ENCODE measurements at regions not wholly inside any gene's neighbourhood (a gene's known extent, or its start where the extent isn't known, plus 50 kb on each side); places are given as distances from the start of the nearest gene placed in this dataset.

DNA sequence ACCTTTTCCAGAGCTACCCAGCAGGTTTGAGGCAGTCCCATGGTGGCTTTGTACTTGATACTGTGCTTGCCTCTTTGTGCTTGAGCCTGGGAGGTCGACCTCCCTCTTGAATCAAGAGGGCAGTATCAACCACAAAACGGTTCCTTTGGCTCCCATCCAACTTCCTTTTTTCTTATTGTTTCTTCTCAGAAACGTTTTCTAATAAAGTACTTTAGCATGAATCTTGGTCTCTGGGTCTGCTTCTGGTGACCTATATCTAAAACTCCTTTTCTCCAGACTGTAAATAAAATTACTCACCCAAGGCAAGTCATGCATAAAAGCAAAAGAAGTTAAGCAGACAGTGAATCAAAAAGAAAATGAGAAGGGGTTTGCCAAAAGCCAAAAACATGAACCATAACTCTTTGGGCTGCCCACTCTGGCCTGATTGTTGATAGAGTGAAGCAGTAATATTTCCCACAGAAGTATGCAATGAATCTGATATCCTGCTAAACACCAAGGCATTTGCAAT is 112.2 kb upstream of the SLC4A7 start:
- Histone ChIP-seq H3K4me1 (peaks cover 3% of the 10 kb centered on the region), H3K27me3 (no peaks in the 10 kb centered on the region), H3K27ac (no peak overlapping the region), H3K9me3 (no peaks in the 10 kb centered on the region), H3K36me3 (replicated peaks in 1 of 2; ENCODE audit: insufficient read depth in 1 of 2, low read depth in 2 of 2) (no peaks in the 10 kb centered on the region), H3K4me3 (no peak overlapping the region)
- TF ChIP-seq POLR2A (IDR thresholded peaks at IDR 0.05), result no peak
- TF ChIP-seq CTCF (IDR thresholded peaks at IDR 0.05), result no peak
- 7 to 16% methylated on average over 3 of the region's 3 CpGs for WGBS, 2 donors
- intact Hi-C loops (cut with DNase I), result no loop called here
- ATAC-seq, result no peak
- peak in 1 of 4 donors; percentile 35 for DNase-seq

- DNase-seq (no peak), ATAC-seq (no peak)
- Histone ChIP-seq H3K36me3 (replicated peaks in 1 of 2; ENCODE audit: insufficient read depth in 1 of 2, low read depth in 2 of 2) (no peaks in the 10 kb centered on the region), H3K9me3 (no peaks in the 10 kb centered on the region), H3K27me3 (no peaks in the 10 kb centered on the region), H3K4me3 (no peak overlapping the region), H3K27ac (no peak overlapping the region), H3K4me1 (peaks cover 11% of the 10 kb centered on the region)
- TF ChIP-seq POLR2A (IDR thresholded peaks at IDR 0.05) (no peak), CTCF (IDR thresholded peaks at IDR 0.05) (no peak)
- intact Hi-C loops (cut with DNase I), result no loop called here
- 0 to 23% methylated on average over 1 of the region's 1 CpG for WGBS, 2 donors
Measured at GRCh38 chr3:27594096-27594690, 110.0 kb upstream of the SLC4A7 start.

GRCh38 chr3:27593173-27593572 is 109.0 kb upstream of the SLC4A7 start:
- TF ChIP-seq CTCF (IDR thresholded peaks at IDR 0.05), result no peak
- no peak for TF ChIP-seq POLR2A (IDR thresholded peaks at IDR 0.05)
- Histone ChIP-seq H3K36me3 (replicated peaks in 1 of 2; ENCODE audit: insufficient read depth in 1 of 2, low read depth in 2 of 2) (no peaks in the 10 kb centered on the region), H3K4me3 (no peak overlapping the region), H3K4me1 (peaks cover 11% of the 10 kb centered on the region), H3K27ac (no peak overlapping the region), H3K9me3 (no peaks in the 10 kb centered on the region), H3K27me3 (no peaks in the 10 kb centered on the region)
- intact Hi-C loops (cut with DNase I), result no loop called here
- 71 to 74% methylated on average over 2 of the region's 2 CpGs for WGBS, 2 donors
- no peak for ATAC-seq
- DNase-seq, result no peak

GRCh38 chr3:27591312-27592210 is 107.4 kb upstream of the SLC4A7 start:
- 31 to 46% methylated on average over 7 of the region's 7 CpGs for WGBS, 2 donors
- peaks cover 11% of the 10 kb centered on the region for H3K4me1 ChIP-seq
- H3K9me3 ChIP-seq, result no peaks in the 10 kb centered on the region
- ATAC-seq (no peak), DNase-seq (no peak)
- H3K4me3 ChIP-seq, result no peak overlapping the region
- intact Hi-C loops (cut with DNase I), result no loop called here
- peak overlapping the region in 2 of 4 donors; percentile 52 to 76 for H3K27ac ChIP-seq
- no peaks in the 10 kb centered on the region for H3K27me3 ChIP-seq
- no peaks in the 10 kb centered on the region for H3K36me3 ChIP-seq (replicated peaks in 1 of 2; ENCODE audit: insufficient read depth in 1 of 2, low read depth in 2 of 2)
- TF ChIP-seq POLR2A (IDR thresholded peaks at IDR 0.05), result no peak
- no peak for TF ChIP-seq CTCF (IDR thresholded peaks at IDR 0.05)

All from body of pancreas (tissue), 4 donors.